ENCODE measurements at regions not wholly inside any gene's neighbourhood (a gene's known extent, or its start where the extent isn't known, plus 50 kb on each side); places are given as distances from the start of the nearest gene placed in this dataset.
"Not testable (repeated sequence)": the region's sequence is repeated elsewhere in the genome, so short reads cannot be mapped to it uniquely, and the experiment has no call there.

DNA sequence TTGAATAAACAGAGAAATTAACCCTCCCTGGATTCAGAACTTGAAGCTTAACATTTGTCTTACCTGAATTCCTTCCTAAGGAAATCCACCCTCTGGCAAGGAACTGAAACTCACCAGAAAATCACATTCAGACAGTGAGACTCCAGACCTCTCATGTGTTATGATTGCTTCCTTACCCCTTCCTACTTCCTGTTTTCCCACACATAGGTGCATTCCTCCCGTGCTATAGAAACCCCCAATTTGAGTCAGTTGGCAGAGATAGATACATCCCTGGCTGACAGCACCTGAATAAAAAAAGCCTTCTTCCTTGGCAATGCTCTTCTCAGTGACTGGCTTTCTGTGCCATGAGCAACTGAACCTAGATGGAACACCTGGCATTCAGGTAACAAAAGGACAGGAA is 157.0 kb upstream of the SMIM31 start:
- peaks cover 5% of the 10 kb centered on the region for H3K9me3 Mint-ChIP-seq
- no peak overlapping the region for H3K27ac Mint-ChIP-seq
- H3K4me1 Mint-ChIP-seq: no peaks in the 10 kb centered on the region
- no peak for DNase-seq (ENCODE audit: low spot score in 2 of 2)
- no peak overlapping the region for H3K4me3 Mint-ChIP-seq
- ATAC-seq: no peak
- no peaks in the 10 kb centered on the region for H3K36me3 Mint-ChIP-seq

DNA sequence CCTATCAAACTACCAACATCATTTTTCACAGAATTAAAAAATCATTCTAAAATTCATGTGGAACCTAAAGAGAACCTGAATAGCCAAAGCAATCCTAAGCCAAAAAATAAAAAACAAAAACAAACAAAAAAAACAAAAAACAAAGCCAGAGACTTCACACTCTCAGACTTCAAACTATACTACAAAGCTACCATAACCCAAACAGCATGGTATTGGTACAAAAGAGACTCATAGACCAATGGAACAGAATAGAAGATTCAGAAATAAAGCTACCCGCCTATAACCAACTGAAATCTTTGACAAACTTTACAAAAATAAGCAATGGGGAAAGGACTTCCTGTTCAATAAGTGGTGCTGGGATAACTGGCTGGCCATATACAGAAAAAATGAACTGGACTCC is 152.3 kb upstream of the SMIM31 start:
- ATAC-seq (no peak), DNase-seq (ENCODE audit: low spot score in 2 of 2) (no peak)
- Mint-ChIP-seq H3K4me1 (no peaks in the 10 kb centered on the region), H3K27ac (no peak overlapping the region), H3K9me3 (peaks cover 5% of the 10 kb centered on the region), H3K36me3 (no peaks in the 10 kb centered on the region), H3K4me3 (no peak overlapping the region)

DNA sequence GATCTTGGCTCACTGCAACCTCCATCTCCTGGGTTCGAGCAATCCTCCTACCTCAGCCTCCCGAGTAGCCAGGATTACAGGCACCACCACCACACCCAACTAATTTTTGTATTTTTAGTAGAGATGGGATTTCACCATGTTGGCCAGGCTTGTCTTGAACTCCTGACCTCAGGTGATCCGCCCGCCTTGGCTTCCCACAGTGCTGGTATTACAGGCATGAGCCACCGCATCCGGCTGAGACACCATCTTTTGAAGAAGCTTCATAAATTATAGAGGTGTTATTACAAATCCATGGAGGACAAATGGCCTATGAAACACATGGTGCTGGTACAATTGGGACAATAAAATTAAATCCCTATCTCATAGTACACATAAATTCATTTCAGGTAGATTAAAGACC is 148.1 kb upstream of the SMIM31 start:
- H3K9me3 Mint-ChIP-seq; ATAC-seq; H3K4me1 Mint-ChIP-seq; DNase-seq (ENCODE audit: low spot score in 2 of 2); H3K36me3 Mint-ChIP-seq; H3K4me3 Mint-ChIP-seq; H3K27ac Mint-ChIP-seq: not testable (repeated sequence)

DNA sequence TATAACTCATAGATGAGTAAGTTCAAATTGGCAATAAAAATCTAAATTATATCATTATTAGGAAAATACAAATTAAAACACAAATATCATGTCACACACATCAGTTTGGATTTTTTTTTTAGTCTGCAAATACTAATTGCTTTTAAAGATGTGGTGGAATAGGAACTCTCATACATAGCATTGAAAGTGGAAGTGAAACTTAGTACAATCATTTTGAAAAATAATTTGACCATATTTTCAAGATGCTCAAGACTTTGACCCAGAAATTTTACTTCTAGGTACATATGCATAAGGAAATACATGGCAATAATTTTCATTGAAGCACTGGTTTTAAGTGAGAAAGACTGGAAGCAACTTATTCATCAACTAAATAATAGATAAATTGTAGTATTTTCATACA is 147.5 kb upstream of the SMIM31 start:
- no peak overlapping the region for H3K27ac Mint-ChIP-seq
- ATAC-seq (no peak), DNase-seq (ENCODE audit: low spot score in 2 of 2) (no peak)
- no peak overlapping the region for H3K4me3 Mint-ChIP-seq
- H3K9me3 Mint-ChIP-seq: peaks cover 4% of the 10 kb centered on the region
- H3K36me3 Mint-ChIP-seq: no peaks in the 10 kb centered on the region
- no peaks in the 10 kb centered on the region for H3K4me1 Mint-ChIP-seq

DNA sequence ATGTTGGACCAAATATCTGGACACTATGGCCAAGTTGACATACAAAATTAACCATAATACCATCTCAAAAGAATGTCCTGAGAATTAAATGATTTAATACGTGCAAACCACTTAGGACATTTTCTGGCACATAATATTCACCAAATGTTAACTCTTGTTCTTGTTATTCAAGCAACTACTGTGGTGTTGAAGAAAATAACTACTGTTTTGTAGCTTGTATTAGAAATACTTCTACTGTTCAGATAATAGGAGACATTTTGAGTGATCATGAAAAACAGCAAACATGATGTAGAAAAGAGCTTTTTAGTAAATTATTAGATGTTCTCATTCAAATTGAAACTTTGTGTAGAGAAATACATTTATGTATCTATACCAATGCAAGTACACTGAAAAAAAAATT is 140.7 kb upstream of the SMIM31 start:
- no peak for ATAC-seq
- no peak overlapping the region for H3K27ac Mint-ChIP-seq
- H3K9me3 Mint-ChIP-seq: peaks cover 4% of the 10 kb centered on the region
- H3K4me1 Mint-ChIP-seq: no peaks in the 10 kb centered on the region
- no peak overlapping the region for H3K4me3 Mint-ChIP-seq
- no peak for DNase-seq (ENCODE audit: low spot score in 2 of 2)
- no peaks in the 10 kb centered on the region for H3K36me3 Mint-ChIP-seq

DNA sequence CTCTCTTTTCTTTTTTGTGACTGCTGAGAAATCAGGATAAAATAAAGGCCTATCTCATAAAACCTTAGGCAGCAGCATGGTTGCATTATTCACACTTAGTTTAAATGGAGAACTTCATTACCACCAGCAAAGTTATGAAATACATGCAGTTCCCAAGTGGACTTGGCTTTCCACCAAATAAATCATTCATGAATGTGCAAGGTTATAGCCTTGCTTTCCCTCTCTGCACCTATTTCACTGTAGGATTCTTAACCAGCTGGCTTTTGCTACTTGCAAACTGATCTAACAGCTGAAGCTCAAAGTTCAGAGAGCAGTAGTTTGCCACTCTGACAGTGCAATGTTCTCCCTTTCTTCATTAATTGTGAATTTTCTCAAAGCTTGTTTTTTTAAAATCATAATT is 140.1 kb upstream of the SMIM31 start:
- no peaks in the 10 kb centered on the region for H3K36me3 Mint-ChIP-seq
- DNase-seq (ENCODE audit: low spot score in 2 of 2) (no peak), ATAC-seq (no peak)
- H3K27ac Mint-ChIP-seq: no peak overlapping the region
- H3K9me3 Mint-ChIP-seq: peaks cover 4% of the 10 kb centered on the region
- no peaks in the 10 kb centered on the region for H3K4me1 Mint-ChIP-seq
- no peak overlapping the region for H3K4me3 Mint-ChIP-seq

DNA sequence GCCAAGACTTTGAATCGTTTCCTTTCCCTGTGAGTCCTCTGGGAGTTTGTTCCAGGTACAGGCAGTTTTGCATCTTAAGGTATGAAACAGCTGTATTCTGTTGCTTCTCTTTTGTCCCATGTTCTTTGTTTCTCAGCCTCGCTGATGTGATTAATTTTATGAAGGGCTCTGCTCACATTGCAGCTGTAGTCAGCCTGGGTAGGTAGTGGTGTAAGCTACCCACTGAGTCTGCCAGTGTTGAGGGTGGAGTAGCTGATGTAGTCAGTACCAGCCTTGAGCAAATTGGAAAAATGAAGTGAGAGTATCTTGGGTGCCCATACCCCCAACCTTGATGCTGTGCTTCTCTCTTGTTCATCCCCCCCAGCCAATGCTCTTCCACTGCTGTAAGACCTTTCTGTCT is 139.6 kb upstream of the SMIM31 start:
- DNase-seq (ENCODE audit: low spot score in 2 of 2): no peak
- ATAC-seq: no peak
- no peaks in the 10 kb centered on the region for H3K4me1 Mint-ChIP-seq
- no peaks in the 10 kb centered on the region for H3K36me3 Mint-ChIP-seq
- H3K4me3 Mint-ChIP-seq: no peak overlapping the region
- no peak overlapping the region for H3K27ac Mint-ChIP-seq
- peaks cover 4% of the 10 kb centered on the region for H3K9me3 Mint-ChIP-seq

DNA sequence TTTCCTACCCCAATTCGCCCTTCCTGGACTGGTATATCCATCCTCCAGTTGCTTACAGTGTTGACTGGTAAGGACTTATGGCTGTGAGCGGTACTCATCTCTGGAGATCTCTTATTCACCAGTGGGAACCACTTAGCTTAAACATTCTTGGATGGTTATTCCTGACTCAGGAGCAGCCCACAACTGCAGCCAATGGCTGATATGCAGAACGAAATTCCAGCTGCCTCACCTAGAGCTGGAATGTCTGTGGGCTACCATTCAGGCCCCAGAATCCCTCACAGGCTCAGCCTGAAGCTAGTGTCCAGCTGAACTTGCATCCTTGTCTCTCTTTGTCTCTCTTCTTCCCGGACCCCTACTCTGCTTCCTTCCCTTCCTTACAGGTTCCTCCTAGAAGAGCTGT is 138.9 kb upstream of the SMIM31 start:
- DNase-seq (ENCODE audit: low spot score in 2 of 2): no peak
- peaks cover 4% of the 10 kb centered on the region for H3K9me3 Mint-ChIP-seq
- ATAC-seq: no peak
- no peaks in the 10 kb centered on the region for H3K36me3 Mint-ChIP-seq
- no peak overlapping the region for H3K4me3 Mint-ChIP-seq
- H3K27ac Mint-ChIP-seq: no peak overlapping the region
- no peaks in the 10 kb centered on the region for H3K4me1 Mint-ChIP-seq

DNA sequence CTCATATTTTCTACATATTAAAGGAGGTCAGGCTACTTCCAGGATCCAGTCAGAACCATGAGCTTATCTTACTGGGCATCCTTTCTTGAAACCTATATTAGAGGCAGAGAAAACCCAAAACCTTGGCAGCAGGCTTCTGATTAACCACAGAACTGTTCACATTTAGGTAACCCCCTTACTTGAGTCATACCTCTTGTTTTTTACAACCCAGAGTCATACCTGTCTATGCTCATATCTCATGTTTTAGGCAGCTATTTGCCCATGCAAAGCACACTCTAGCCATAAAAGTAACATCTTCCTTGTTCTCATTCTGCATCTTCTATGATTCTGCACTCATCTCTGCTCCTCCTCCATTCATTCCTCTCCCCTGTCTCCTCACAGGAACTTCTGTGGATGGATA is 138.0 kb upstream of the SMIM31 start:
- Mint-ChIP-seq H3K4me1 (no peaks in the 10 kb centered on the region), H3K9me3 (no peaks in the 10 kb centered on the region), H3K27ac (no peak overlapping the region), H3K36me3 (no peaks in the 10 kb centered on the region), H3K4me3 (no peak overlapping the region)
- DNase-seq (ENCODE audit: low spot score in 2 of 2): no peak
- no peak for ATAC-seq

DNA sequence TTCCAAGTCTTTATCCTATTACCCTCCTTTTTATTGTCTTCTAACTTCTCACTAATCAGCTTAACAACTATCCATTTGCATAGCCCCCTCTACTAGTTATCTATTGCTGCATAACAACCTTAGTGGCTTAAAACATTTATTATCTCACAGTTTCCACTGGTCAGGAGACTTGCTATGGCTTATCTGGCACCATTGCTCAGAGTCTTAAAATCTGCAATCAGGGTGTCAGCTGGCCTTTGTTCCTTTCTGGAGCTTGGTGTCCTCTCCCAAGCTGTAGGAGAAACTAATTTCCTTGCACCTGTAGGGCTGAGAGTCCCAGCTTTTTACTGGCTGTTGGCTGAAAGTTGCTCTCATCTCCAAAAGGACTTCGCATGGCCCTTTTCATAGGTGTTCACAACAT is 137.0 kb upstream of the SMIM31 start:
- ATAC-seq (no peak), DNase-seq (ENCODE audit: low spot score in 2 of 2) (no peak)
- no peak overlapping the region for H3K4me3 Mint-ChIP-seq
- H3K4me1 Mint-ChIP-seq: no peaks in the 10 kb centered on the region
- no peaks in the 10 kb centered on the region for H3K9me3 Mint-ChIP-seq
- H3K36me3 Mint-ChIP-seq: no peaks in the 10 kb centered on the region
- H3K27ac Mint-ChIP-seq: no peak overlapping the region

DNA sequence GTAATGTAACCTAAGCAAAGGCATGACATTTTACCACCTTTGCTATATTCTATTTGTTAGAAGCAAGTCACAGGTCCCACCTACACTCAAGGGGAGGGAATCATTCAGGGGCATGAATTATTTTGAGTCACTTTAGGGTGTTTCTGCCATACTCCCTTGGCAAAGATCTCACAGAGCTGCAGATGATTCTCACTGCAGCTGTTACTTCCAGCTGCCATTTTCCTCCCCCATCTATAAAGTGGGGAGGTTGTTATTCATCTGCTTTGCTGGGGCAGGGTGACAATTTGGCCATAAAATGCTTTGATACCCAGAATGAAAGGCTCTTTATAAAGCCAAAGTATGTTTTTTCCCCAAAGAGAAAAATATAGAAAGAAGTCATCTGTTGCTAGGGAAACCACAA is 136.5 kb upstream of the SMIM31 start:
- no peaks in the 10 kb centered on the region for H3K36me3 Mint-ChIP-seq
- no peaks in the 10 kb centered on the region for H3K4me1 Mint-ChIP-seq
- no peak overlapping the region for H3K4me3 Mint-ChIP-seq
- H3K27ac Mint-ChIP-seq: no peak overlapping the region
- no peak for ATAC-seq
- no peaks in the 10 kb centered on the region for H3K9me3 Mint-ChIP-seq
- no peak for DNase-seq (ENCODE audit: low spot score in 2 of 2)

DNA sequence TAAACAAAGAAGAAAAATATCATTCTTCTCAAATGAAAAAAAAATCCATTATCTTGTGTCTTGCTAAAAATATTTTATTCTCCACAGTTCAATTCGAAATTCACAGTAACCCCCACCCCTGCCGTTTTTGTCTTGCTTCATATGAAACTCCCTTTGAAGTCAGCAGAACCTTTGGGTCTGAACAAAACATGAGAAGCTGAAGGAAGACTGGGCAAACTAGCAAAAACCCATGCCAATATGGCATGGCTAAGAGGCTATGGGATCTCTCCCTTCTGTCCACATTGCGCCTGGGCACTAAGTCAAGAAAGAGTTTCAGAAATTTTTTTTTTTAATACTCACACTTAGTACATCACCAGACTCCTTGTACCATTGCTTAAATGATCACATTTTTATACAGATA is 136.0 kb upstream of the SMIM31 start:
- no peak overlapping the region for H3K4me3 Mint-ChIP-seq
- H3K9me3 Mint-ChIP-seq: no peaks in the 10 kb centered on the region
- ATAC-seq: no peak
- no peak for DNase-seq (ENCODE audit: low spot score in 2 of 2)
- no peak overlapping the region for H3K27ac Mint-ChIP-seq
- no peaks in the 10 kb centered on the region for H3K4me1 Mint-ChIP-seq
- no peaks in the 10 kb centered on the region for H3K36me3 Mint-ChIP-seq

DNA sequence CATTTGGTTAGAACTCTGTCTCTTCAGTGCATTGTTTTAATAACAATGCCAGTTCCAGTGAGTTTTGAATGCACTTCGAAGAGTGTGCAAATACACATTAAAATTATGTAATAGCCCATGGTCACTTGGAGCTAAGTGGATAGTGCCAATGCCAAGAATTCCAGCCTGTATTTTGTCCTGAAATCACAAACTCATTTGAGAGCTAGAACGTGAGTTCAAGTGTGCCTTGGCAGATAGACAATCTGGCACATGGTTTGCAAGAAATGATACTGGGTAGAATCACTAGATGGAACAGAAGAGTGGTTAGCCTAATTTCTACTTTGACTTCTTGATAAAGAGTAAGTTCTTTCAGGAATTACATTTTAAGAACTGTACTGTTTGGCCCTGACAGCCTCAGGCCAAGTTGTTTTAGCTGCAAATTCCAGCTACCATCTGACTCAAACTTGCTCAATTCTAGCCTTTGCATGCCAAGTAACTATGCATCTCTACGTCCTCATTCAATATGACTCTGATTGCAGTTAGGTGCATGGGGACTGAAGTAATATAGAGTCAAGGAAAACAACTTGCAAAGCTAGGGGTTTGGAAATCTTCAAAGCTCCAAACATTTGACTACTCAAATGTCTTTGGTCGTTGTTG is 131.9 kb upstream of the SMIM31 start:
- H3K4me1 Mint-ChIP-seq: no peaks in the 10 kb centered on the region
- no peak overlapping the region for H3K27ac Mint-ChIP-seq
- DNase-seq (ENCODE audit: low spot score in 2 of 2) (no peak), ATAC-seq (no peak)
- H3K4me3 Mint-ChIP-seq: no peak overlapping the region
- no peaks in the 10 kb centered on the region for H3K36me3 Mint-ChIP-seq
- H3K9me3 Mint-ChIP-seq: peaks cover 5% of the 10 kb centered on the region

DNA sequence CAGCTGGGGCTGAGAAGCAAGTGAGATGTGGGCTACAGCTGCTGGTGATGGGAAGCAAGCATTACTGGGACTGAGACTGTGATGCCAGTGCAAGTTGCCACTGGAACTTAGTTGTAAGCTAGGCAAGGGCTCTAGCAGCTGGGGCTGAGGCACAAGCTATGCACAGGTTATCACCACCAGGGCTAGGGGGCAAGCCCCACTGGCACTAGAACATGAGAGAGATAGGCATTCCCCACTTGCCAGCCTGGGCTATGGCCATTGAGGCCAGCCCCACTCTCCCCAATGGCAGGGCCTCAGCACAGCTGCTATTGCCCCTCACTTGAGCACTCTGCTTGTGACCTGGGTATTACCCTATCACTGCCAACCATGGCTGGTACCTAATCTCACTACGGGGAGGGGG is 130.8 kb upstream of the SMIM31 start:
- no peak for ATAC-seq
- no peak overlapping the region for H3K4me3 Mint-ChIP-seq
- peaks cover 9% of the 10 kb centered on the region for H3K9me3 Mint-ChIP-seq

DNA sequence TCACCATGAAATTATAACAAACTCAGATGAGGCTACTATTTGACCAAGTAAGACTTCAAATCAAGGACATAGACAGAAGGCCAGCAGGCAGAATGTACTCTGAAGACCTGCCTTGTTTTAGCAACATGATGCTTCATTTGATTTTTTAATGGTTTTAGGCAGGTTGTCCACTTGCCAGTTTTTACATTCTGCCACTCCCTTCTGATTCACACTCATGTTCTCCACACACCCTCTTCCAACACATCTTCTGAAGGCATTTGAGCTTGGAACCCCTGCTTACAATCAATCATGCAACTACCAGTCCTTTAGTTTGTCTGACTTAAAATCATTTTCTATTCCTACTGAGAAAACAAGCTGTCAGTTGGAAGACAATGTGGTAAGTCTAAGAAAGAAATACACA is 114.9 kb upstream of the SMIM31 start:
- ATAC-seq (no peak), DNase-seq (ENCODE audit: low spot score in 2 of 2) (no peak)
- no peak overlapping the region for H3K27ac Mint-ChIP-seq
- no peaks in the 10 kb centered on the region for H3K36me3 Mint-ChIP-seq
- H3K4me1 Mint-ChIP-seq: no peaks in the 10 kb centered on the region
- no peak overlapping the region for H3K4me3 Mint-ChIP-seq
- no peaks in the 10 kb centered on the region for H3K9me3 Mint-ChIP-seq

More for the DNA sequence above, 130.8 kb upstream of the SMIM31 start:
- Mint-ChIP-seq H3K36me3 (no peaks in the 10 kb centered on the region), H3K4me1 (no peaks in the 10 kb centered on the region), H3K27ac (no peak overlapping the region)
- no peak for DNase-seq (ENCODE audit: low spot score in 2 of 2)

DNA sequence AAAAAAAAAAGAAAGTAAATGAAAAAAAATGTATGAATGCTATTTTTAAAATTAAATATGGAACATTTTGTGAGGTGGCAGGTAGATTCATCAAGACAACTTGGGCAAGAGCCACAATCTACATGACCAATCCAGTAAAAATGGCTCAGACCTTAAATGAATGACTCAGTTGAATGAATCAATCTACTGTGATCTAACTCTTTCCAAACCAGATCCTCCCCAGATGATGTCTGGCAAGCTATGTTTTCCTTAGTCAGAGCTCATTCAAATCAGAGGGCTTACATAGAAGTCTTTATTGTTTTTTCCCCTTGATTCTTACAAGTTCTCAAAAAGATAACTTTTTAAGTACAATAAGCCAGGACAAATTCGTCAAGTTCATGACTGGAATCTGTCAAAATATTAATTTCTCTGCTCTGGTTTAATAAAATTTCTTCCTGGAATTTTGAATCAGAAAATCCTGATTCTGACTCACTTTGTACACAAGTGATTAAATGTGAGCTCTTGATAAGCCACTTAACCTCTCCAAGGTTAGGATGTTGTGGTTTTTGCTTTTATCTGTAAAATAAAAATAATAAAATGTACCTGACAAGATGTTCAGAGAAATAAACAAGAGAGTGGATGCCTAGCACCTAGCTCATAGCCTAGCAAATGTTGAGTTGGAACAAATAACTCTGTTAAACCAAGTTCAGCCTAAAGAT is 105.6 kb upstream of the SMIM31 start:
- Mint-ChIP-seq H3K36me3 (no peaks in the 10 kb centered on the region), H3K4me3 (no peak overlapping the region), H3K9me3 (no peaks in the 10 kb centered on the region), H3K27ac (no peak overlapping the region), H3K4me1 (no peaks in the 10 kb centered on the region)
- ATAC-seq: no peak
- no peak for DNase-seq (ENCODE audit: low spot score in 2 of 2)

DNA sequence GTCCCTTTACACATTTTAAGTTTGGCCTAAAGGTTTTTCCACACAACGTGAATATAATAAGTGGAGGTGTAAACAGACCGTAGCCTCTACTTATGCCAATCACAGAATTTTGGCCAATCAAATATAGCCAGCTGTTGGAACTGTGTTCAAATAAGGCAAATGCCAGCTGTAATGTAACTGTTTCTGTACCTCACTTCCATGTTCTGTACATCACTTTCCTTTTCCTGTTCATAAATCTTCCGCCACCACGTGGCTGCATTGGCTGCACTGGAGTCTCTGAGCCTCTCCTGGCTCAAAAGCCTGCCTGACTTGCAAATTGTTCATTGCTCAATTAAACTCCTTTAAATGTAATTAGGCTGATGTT is 105.1 kb upstream of the SMIM31 start:
- H3K27ac Mint-ChIP-seq: no peak overlapping the region
- no peak for DNase-seq (ENCODE audit: low spot score in 2 of 2)
- H3K36me3 Mint-ChIP-seq: no peaks in the 10 kb centered on the region
- H3K4me1 Mint-ChIP-seq: no peaks in the 10 kb centered on the region
- no peaks in the 10 kb centered on the region for H3K9me3 Mint-ChIP-seq
- no peak overlapping the region for H3K4me3 Mint-ChIP-seq
- ATAC-seq: no peak

Data from stimulated activated effector memory CD8-positive, alpha-beta T cell treated with anti-CD3 and anti-CD28 coated beads, Interleukin-12 subunit alpha, Interleukin-12 subunit beta, amount 100 ng/mL, for 72 hours (primary cell).